GM11168 (cell line): ENCODE measurements at regions not wholly inside any gene's neighbourhood (a gene's known extent, or its start where the extent isn't known, plus 50 kb on each side); places are given as distances from the start of the nearest gene placed in this dataset.

Source experiments
- in situ Hi-C: fragments of 300-500 bp; cut with MboI; formaldehyde crosslinking; loops from one replicate; pipeline ENCODE4 v1.12.0; 2022; ENCODE audit warnings: low sequenced_read_pairs; ENCODE audit not compliant: unreplicated experiment

- in situ Hi-C loops: no loop called here
Observed at GRCh38 chr18:45167631-45168280, 447.5 kb upstream of the SLC14A2 start.

- in situ Hi-C loops: no loop called here
Observed at GRCh38 chr18:45168866-45169600, 446.2 kb upstream of the SLC14A2 start.

GRCh38 chr18:45169610-45170009, 445.7 kb upstream of the SLC14A2 start:
- in situ Hi-C loops: no loop called here

- in situ Hi-C loops: no loop called here
Observed at GRCh38 chr18:45171679-45172191, 443.5 kb upstream of the SLC14A2 start.

DNA sequence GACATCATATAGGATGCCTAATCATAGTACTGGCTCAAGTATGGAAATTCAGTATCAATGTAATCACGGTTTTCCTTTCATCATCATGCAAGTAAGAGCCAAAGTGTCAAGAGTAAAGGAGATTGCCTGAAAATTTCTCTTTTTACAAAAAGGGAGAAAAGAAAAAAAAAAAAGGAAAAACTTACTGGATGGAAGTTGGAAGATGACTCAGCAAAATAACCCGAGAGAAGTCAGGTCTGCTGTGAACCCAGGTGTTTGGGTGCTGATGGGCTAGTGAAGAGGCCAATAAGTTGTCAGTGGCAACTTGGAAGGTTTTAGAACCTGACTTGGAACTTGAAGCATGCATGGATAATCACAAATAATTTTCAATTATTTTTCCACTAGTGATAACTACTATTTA, 441.9 kb upstream of the SLC14A2 start:
- in situ Hi-C loops: no loop called here

- in situ Hi-C loops: no loop called here
Observed at GRCh38 chr18:45173799-45174519, 441.3 kb upstream of the SLC14A2 start.

- in situ Hi-C loops: no loop called here
Observed at GRCh38 chr18:45174629-45175136, 440.6 kb upstream of the SLC14A2 start.

- in situ Hi-C loops: no loop called here
Observed at GRCh38 chr18:45175511-45175910, 439.8 kb upstream of the SLC14A2 start.

GRCh38 chr18:45186832-45187231, 428.4 kb upstream of the SLC14A2 start:
- in situ Hi-C loops: no loop called here

GRCh38 chr18:45191795-45192194, 423.5 kb upstream of the SLC14A2 start:
- in situ Hi-C loops: no loop called here

DNA sequence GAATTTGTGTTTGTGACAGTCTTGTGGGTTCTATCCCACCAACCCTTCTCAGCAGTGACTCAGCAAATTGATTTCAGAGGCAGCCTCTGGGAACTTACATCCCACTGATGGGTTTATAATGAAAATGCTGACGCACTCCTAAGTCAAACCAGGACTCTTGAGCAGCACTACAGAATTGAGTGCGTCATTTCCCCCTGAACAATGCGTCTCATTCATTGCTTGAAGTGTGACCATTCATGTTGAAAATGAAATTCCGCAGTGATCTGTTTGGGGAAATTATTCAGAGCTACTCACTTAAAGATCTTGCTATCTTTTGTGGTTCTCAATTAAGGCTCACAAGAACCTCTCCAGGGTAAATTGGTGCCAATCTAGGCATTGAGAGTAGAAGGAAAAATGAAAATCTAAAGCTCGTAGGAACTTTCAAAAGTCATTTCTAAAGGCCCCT, 417.7 kb upstream of the SLC14A2 start:
- in situ Hi-C loops: no loop called here

DNA sequence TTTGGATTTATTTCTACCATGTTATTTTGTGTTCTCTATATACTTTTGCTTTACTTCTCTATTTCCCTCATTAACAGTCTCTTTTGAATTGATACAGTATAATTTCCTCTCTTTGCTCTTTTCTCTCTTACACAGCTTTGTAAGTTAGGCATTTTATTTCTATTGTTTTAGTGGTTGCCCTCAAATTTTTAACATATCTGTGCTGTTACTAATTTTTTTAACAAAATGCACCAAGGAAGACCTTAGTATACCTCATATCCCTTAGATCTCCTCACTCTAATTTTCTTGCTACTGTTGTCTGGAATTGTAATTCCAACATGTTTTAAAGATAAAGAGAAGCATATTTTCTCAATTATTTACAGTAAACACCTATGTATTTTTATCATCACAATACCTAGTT, 416.8 kb upstream of the SLC14A2 start:
- in situ Hi-C loops: no loop called here

GRCh38 chr18:45201029-45201428, 414.2 kb upstream of the SLC14A2 start:
- in situ Hi-C loops: loop anchor here (25.0 kb wide), 1 partner anchor 514 kb away; the partner anchor contains the start of gene SETBP1

- in situ Hi-C loops: loop anchor here (25.0 kb wide), 1 partner anchor 514 kb away; the partner anchor contains the start of gene SETBP1
Observed at GRCh38 chr18:45201489-45201888, 413.8 kb upstream of the SLC14A2 start.

DNA sequence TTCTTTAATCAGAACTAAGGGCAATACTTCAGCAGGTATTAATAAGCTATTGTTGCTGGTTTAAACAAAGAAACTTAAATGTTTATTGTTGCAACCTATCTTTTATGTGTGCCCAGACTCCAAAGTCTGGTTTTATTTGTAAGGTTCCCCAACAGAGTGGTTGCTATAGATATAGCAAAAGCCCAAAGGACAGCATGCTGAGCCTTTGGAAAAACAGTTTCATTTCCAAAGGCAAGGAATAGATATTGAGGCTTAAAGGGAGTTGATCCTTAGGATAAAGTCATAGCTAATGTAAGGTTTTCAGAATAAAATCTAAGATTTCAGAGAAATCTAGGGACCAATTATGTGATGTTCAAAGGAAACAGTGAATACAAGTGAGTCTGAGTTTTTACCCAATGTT, 413.2 kb upstream of the SLC14A2 start:
- in situ Hi-C loops: loop anchor here (25.0 kb wide), 1 partner anchor 515 kb away; the partner anchor contains the start of gene SETBP1

- in situ Hi-C loops: loop anchor here (25.0 kb wide), 1 partner anchor 516 kb away; the partner anchor contains the start of gene SETBP1
Observed at GRCh38 chr18:45203677-45204076, 411.6 kb upstream of the SLC14A2 start.

DNA sequence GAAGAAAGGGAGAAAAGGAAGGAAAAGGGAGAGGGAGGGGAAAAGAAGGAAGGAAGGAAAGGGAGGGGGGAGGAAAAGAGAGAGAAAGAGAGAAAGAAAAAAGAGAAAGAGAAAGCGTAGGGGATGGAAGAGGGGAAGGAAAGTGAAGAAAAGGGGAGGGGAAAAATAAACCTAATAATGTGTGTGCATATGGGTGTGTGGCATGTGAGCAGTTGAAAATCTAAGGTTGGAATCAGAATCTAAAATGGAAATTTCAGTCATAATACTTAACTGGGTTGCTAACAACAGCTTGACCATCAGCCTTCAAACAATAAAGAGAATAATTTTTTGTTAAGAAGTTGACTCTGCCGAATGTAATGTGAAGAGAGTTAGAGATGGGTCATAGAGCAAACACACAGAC, 407.9 kb upstream of the SLC14A2 start:
- in situ Hi-C loops: loop anchor here (25.0 kb wide), 1 partner anchor 520 kb away; the partner anchor contains the start of gene SETBP1

DNA sequence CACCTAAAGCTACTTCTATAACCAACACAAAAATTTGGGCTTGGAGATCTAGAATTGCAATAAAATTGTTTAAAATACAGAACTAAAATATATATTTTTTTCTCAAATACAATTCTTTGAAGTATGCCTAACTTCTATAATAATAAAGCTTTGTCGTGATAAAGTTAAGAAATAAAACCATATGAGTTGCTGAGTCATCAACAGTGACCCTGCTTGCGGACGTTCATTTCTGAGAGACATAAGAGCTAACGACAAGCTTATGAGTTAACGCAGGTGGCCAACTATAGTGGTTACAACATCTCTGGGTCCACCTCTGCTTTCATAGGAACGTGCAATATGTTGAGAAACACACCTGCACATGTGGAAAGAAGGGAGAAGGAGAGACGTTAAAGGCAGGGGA, 407.1 kb upstream of the SLC14A2 start:
- in situ Hi-C loops: loop anchor here (25.0 kb wide), 1 partner anchor 521 kb away; the partner anchor contains the start of gene SETBP1

GRCh38 chr18:45212181-45213039, 402.9 kb upstream of the SLC14A2 start:
- in situ Hi-C loops: loop anchor here (25.0 kb wide), 1 partner anchor 525 kb away; the partner anchor contains the start of gene SETBP1
